SU-DHL-6 (cell line): ENCODE measurements at regions not wholly inside any gene's neighbourhood (a gene's known extent, or its start where the extent isn't known, plus 50 kb on each side); places are given as distances from the start of the nearest gene placed in this dataset.

ENCODE experiments used
- CTCF ChIP-seq: fragments of 200-600 bp; sonication (generic); IDR thresholded peaks from one replicate; pipeline ENCODE4 v1.5.1; 2017; ENCODE audit warnings: antibody characterized with exemption, mild to moderate bottlenecking, low read length, moderate library complexity; ENCODE audit not compliant: insufficient read depth, poor library complexity, severe bottlenecking
- EZH2phosphoT487 ChIP-seq: fragments of 200-600 bp; sonication (generic), shearing (Covaris generic); conservative IDR thresholded peaks from 2 replicates; pipeline ENCODE4 v1.6.1; 2018; ENCODE audit warnings: mild to moderate bottlenecking, antibody characterized with exemption, low read length, moderate library complexity, mixed read lengths

GRCh38 chr17:36825521-36825920 lies 111.8 kb upstream of the LHX1 start:
- TF ChIP-seq CTCF (no peak), EZH2phosphoT487 (no peak)
